GM19455 (cell line): ENCODE measurements at regions not wholly inside any gene's neighbourhood (a gene's known extent, or its start where the extent isn't known, plus 50 kb on each side); places are given as distances from the start of the nearest gene placed in this dataset.

Source experiments
- ATAC-seq: cut with Tn5 transposase; IDR thresholded peaks from one replicate; pipeline ENCODE4 v1.9.1; 2021; ENCODE audit not compliant: unreplicated experiment

DNA sequence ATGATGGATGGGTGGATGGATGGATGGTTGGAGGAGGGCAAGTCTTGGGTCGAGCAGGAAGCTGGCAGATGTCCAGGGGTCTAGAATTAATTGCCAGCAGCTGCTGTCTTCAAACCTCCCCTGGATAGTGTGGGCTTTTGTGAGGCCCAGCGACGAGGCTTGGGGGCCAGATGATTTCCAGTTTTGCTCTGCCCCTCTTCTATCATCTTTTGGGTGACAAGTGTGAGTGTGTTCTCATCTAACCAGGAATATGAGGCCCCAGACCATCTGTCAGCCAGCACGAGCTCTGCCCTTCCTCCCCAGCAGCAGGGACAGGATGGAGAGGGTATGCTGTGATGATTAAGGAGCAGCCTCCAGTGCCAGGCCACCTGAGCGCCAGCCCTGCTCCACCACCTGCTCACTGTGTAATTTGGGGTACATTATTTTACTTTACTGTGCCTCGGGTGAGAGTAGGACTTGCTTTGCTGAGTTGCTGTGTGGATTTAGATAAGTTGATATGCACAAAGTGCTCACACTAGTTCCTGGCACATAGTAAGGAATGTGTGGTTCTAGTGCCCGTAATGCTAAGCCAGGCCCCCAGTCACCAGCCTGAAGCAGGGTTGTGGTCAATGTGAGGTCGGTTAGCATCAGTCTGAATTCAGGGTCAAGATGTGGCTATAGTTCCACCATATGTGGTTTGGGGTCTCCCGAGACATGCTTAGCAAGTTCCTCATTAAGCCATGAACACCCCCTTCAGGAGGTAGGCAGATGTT, 251.1 kb downstream of the CYP26B1 start:
- ATAC-seq = no peak

DNA sequence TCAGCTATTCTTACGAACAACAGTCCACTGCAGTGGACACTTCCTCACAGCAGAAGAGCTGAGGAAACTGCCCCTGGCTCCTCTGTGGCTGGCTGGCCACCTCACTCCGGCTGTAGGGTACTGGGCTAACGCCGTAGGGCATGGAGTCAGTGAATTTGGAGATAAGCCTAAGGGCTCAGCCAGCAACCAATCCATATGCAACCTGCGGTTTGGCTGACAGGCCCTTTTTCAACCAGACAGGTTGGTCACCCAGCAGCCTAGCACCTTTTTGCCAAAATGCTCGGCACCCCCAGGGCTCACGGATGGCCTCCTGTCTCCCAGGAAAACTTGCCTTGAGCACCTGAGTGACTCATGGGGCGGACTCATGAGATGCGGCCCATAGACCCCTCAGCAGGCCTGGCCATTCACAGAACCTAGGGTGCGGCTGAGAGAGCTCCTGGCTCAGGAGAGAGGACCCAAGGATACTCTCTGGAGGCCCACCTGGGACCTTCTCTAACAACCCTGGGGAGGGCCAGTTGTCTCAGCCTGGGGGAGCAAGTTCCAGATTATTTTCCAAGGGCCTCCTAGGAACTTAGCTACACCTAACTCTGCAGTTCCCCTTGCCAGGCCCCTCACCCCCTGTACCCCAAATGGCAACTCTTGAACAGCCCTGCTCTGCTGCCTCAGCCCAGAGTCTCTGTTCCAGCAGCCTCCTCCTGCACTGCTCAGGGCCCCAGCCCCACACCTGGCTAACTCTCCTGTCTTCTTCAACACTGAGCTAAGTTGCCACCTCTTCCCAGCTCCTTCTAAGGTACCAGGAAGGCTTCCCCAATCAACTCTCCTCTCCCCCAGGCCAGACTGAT, 252.1 kb downstream of the CYP26B1 start:
- ATAC-seq = no peak

DNA sequence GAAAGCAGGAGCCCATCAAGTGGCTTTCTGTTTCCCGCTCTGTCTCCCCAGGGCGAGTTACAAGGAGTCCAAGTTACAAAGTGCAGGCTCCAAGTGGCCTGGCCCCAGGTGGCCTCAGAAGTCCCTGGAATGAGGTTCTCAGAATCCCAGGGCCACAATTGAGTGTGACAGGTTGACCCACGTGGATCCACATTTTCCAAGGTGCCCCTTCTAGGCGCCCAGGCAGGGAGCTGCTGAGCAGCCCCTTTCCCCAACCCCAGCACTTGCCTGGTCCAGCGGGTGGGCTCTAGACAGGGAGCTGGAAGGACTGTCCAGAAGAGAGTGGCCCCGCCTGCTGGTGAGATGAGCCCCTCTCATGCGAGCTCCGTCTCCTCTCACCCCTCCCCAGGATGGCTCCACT, 253.4 kb downstream of the CYP26B1 start:
- no peak for ATAC-seq

DNA sequence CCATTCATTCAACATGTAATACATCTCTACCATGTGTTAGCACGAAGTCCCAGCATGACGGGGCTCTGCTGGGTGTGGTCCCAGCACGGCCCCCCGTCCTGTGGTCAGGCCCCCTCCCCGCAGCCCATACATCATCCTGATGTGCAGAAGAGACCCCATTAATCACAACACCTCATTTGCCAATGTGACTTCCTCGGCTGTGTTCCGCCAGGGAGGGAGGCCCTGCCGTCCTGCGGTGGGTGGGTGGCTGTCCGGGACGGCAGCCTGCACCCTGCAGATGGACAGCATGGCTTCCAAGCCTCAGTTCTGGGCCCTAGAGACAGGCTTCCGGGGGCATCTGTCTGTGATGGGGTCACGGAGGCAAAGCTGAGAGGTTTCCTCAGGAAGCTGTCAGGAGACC, 254.0 kb downstream of the CYP26B1 start:
- ATAC-seq = no peak

DNA sequence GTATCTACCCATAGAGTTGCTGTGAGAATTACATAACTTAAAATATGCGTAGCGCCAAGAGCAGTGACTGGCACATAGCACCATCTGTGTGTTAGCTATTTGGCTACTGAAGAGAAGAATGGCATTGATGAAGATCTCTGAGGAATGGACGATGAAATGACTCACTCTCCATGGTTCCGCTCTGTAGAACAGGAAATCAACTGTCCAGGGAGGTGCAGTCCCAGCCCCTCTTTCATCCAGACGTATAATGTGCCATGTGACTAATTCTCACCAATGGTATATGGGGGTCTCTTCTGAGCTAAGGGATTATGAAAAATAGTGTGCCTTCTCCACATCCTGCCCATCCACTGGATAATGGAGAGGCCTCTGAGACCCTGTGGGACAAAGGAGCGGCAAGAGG, 254.8 kb downstream of the CYP26B1 start:
- ATAC-seq = no peak

DNA sequence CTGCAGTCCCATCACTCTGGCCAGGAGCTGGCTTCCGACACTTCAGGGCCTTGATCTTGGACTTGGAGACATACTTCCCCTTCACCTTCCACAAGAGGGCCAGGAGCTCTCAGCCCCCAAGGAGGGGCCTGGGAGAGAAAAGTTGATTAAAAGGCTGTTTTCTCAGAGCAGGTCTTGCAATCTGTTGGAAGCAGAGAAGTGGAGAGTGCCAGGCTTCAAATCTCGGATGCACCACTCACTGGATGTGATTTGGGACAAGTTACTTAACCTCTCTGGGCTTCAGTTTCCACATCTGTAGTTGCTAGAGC, 255.3 kb downstream of the CYP26B1 start:
- no peak for ATAC-seq

DNA sequence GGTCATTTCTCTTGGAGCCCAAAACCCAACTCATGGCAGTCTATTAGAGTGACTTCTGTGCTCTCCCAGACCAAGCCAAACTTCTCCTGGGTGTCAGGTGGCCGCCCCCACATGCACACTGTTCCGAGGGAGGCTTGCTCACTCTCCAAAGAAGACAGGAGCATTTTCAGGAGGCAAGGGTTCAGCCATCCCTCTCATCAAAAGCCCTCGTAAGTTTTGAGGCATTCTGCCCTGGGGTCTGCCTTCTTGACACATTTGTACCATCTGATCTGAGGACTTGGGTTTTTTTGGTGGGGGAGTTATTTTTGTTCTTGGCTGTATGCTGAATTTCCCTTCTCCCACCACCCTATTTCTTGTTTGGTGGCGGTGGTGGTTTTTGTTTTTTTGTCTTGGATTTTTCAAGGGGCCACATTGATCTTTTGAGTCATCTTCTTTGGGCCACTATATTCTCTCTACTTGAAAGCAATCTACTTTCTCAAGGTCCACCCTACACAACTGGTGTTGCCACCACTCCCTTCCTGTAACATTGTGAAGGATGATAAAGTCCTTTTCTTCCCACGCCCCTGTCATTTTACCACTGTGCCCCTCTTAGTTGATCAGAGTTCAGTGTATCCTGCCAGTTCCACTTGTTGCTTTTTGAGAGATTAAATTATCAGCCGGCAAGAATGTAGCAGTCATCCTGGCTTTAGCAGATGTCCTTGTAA, 255.8 kb downstream of the CYP26B1 start:
- ATAC-seq = no peak

DNA sequence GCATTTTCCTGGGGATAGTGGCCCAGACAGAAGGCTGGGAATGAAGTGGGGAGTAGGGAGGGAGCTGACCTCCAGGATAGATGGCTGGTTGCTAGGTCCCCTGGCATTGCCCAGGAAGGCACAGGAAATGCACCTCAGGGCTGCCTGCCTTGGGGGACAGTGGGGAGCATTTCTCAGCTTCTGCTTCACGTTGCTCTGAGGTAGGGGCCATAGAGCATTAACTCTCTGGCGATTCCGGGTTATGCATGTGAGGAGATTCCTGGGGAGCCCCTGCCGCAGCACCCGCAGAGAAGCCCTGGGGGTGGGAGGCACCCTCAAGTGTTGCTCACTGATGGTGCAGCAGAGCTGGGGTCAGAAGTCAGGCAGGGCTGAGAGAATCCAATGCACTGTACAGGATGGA, 256.5 kb downstream of the CYP26B1 start:
- ATAC-seq = no peak

DNA sequence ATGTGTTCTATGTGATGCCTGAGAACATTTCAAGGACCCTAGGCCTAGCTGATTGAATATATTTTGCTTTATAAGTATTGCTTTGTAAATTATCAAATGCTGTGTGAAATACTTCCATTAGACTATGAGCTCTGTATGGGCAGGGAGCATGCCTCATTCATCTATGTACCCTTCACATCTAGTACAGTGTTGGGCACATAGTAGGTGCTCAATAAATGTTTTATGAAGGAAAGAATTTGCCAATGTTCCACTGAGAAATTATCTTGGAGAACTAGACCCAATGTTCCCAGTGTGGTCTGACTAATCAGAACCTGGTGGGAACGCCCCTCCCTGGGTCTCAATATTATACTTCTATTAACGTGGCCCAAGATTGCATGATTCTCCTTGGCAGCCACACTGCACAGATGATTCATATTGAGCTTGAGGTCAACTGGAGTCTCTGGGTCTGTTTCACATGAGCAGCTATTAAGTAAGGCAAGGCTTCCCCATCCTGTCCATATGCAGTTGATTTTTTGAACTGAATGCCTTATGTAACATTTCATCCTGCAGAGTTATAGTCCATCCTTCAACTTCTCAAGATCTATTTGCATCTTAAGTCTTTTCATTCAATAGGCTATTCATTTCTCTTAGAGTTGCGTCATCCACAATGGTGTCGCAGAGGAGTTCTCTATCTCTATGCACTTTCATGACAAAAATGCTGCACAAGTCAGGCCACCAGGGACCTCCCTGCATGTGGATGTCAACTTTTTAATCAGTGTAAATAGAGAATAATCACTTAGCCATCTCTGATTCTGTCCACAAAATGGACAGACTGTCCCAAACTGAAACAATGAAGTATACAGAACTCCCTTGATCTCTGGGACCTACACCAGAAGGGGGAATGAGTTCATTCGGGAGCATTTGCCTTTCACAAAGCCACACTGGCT, 257.6 kb downstream of the CYP26B1 start:
- ATAC-seq = no peak

DNA sequence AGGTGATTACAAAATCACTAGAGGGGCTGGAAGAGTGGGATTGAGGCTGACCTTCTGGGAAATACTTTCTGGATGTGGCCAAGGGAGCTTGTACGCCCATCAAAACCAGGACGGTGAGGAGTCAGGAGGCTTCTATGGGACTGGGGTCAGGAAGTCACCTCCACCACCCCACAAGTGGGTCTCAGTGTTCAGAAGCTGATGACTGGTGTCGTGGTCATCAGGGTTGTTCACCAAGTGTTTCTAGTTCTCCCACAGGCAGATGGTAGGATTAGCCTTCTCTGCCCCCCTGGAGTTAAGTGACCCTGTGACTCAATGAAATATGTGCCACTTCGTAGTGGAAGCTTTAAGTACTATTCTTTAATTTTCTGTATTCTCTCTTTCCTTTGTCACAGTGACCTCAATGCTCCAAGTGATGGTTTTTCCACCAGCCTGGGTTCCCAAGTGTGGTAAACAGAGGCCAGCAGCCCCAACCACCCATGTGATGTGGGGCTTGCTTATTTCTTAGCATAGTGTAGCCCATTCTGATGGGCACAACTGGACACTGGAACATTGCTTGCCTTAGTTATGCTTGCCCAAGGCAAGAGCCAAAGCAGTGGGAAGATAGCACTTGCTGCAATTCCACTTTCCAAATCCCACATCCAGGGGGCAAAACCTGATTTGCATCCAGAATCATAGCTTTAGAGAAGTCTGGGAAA, 258.8 kb downstream of the CYP26B1 start:
- no peak for ATAC-seq

DNA sequence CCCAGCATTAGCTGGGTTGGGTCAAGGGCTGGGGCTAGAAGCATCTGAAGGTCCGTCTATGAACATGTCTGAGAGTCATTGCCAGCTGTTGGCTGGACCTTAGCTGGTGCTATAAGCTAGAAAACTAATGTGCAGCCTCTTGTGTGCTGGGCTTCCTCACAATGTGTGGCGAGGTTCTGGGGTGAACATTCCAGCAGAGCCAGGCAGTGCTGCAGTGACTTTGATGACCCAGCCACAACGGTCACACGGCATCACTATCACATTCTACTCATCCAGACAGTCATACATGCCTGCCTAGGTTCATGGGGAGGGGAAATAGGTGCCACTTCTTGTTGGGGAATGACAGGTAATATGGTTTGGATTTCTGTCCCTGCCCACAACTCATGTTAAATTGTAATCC, 260.5 kb downstream of the CYP26B1 start:
- ATAC-seq = no peak

DNA sequence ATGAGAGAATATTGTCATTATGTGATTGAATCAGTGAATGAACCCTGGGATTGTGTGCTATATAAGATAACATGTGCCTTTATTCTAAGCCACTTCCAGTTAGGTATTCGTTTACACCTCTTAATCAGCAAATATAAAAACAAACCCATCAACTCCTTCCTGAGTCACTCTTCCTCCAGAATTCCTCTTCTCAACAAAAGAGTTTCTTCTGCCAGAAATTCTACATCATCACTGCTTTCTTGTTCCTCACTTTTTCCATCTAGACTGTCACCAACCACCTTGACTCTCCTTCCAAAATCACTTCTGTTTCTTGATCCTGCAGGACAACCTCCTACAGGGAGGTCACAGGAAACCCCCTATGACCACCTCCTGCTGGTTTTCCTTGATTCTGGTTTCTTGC, 261.4 kb downstream of the CYP26B1 start:
- no peak for ATAC-seq

DNA sequence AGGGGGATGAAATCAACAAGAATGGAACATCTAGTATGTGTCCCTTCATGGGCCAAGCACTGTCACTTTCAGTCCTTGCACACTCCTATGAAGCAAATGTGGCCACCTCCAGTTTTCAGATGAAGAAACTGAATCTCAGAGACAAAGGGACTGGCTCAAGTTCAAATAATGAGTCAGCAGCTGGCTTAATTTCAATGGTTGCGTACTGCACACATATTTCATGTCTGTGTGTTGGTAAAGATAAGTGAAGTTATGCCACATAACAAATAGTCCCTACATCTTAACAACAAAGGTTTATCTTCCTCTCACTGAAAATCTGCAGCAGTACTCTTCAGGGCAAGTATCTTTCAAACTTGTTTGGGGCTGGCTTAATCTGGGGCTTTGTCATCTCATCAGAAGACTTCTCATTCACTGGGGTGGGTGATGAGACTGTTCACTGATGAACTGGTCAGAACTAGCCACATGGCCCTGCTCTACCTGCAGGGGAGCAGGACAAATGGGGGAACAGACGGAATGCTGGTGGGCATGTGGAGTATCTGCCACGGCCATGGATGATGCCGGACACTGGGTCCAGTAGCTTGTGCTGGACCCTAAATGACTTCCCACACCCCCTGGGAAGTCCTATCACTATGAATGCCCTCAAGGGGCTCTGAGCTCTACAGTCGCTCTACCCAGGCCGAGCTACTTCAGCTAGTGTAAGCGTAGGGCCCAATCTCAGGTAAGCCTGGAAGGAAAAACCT, 263.2 kb downstream of the CYP26B1 start:
- ATAC-seq = no peak

DNA sequence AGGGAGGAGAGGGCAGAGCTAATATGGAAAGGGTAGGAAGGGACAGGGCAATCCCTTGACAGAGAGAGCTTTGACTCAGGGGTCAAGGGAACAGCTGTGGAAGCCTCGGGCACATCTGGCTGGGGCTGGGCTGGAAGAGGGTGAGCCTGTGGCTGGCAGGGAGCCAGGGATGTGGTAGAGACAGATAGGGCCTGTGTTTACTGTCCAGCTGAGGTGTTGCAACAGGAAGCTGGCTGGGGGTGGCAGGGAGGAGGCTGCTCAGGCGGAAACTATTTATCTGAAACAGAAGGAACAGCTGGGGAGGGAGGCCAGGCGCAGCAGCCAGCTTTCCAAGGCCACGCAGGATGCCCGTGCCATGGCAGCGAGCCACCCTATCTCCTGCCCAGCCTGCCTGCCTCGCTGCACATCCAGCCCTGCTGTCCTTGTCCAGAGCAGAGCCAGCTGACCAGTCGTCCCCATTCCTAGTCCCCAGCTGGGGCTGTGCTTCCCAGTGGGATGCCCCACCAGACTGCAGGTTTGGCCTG, 264.7 kb downstream of the CYP26B1 start:
- no peak for ATAC-seq

DNA sequence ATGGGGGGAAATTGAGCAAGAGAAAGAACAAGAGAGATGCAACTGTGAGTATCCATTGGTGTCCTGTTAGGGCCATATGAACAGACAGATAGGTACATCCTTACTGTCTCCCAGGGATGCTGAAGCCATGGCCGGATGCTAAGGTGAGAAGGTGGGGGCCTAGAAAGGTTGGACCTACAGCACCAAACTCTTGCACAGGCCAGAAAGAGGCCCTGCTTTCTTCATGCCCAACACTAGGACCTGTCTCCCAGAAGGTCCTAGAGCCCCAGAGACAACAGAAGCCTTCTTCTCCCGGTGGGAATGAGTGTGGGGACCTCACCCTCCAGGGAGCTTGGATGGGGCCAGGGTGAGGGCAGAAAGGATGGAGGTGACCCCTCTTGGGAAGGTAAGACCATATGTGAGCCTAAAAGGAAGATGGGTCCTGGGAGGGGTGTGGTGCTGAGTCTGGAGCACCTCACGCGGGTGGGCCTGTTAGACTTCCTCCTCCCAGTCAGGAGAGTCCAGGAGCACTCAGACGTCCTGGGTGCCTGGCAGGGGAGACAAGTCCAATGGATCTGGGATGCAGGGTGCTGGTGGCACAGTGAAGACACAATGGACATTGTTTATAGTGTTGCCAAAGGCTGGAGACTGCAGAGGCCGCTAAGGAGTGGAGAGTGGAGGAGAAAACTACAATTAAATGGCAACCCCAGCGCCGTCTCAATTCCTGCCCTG, 265.3 kb downstream of the CYP26B1 start:
- no peak for ATAC-seq

DNA sequence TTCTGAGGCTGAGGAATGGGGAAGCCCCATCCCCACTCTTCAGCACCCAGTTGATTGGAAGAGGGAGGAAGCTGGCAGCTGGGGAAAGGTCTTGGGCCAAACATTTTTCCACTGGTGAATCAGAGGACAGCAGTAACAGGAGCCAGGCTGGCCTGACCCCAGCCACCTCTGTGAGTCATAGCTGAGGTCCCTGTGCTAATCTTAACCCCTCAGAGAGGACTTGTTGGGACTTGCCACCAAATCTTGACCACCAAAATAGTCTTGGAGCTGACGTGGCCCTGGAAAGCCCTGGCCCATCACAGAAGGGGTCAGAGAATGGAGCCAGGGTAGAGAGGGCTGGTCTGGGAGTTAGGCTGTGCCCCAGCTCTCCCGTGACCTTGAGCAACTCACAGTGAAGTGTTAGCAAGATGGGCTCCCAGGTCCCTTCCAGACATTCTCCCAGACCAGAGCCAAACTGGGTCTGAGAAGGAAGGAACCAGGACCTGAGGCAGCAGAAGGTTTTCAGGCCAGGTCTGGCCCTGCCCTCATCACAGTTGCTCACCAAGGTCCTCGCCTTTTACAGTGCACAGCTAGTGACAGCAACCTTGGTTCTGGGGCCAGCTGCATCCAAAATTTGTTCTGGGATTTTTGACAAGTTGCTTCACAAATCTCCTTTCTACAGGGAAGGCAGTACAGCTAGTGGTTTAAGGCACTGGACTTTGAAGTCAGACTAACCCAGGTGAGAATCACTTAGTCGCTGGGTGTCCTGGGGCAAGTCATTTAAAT, 266.6 kb downstream of the CYP26B1 start:
- ATAC-seq = no peak

DNA sequence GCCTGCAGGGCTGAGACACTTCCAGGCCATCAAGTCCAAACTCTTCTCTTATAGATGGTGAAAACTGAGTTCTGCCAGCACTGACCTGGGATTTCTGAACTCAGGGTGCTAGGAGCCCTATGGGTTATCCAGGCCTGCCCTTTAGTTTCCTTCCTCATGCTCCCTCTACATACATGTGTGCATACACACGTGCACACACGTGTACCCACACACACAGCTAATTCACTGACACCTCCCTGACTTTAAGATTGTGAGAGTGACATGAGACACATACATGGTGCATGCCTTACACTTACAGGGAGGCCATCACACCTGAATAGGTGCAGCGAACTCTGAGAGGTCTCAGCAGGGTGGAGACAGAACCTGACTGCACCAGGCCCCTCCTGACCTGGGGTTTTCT, 267.4 kb downstream of the CYP26B1 start:
- ATAC-seq = no peak
